Parathyroid adenoma (tissue), 2 donors: ENCODE measurements at regions not wholly inside any gene's neighbourhood (a gene's known extent, or its start where the extent isn't known, plus 50 kb on each side); places are given as distances from the start of the nearest gene placed in this dataset.

ENCODE experiments used
- H2AFZ ChIP-seq: fragments of 300-600 bp; sonication (generic); one replicate; pipeline ENCODE4 v1.7.0; 2017; ENCODE audit warnings: antibody characterized with exemption, mild to moderate bottlenecking
- H3K27ac ChIP-seq: fragments of 300-600 bp; sonication (generic); one replicate; pipeline ENCODE4 v1.7.0; 2017
- H3K27me3 ChIP-seq: fragments of 300-600 bp; sonication (generic); one replicate; pipeline ENCODE4 v1.7.0; 2017; ENCODE audit warnings: low read length; ENCODE audit not compliant: control insufficient read depth, insufficient read depth
- H3K36me3 ChIP-seq: fragments of 300-600 bp; sonication (generic); one replicate; pipeline ENCODE4 v1.7.0; 2017; ENCODE audit warnings: low read length; ENCODE audit not compliant: control insufficient read depth, insufficient read depth
- H3K4me1 ChIP-seq: fragments of 300-600 bp; sonication (generic); one replicate; pipeline ENCODE4 v1.7.0; 2017; ENCODE audit warnings: control low read depth
- H3K4me2 ChIP-seq: fragments of 300-600 bp; sonication (generic); one replicate; pipeline ENCODE4 v1.7.0; 2017; ENCODE audit warnings: low read length
- H3K4me3 ChIP-seq: fragments of 300-600 bp; sonication (generic); one replicate; pipeline ENCODE4 v1.7.0; 2017; ENCODE audit warnings: low read depth, low read length
- H3K79me2 ChIP-seq: fragments of 300-600 bp; sonication (generic); one replicate; pipeline ENCODE4 v1.7.0; 2017; ENCODE audit warnings: control low read depth
- H3K9ac ChIP-seq: fragments of 300-600 bp; sonication (generic); one replicate; pipeline ENCODE4 v1.7.0; 2017; ENCODE audit warnings: mild to moderate bottlenecking
- H3K9me3 ChIP-seq: fragments of 300-600 bp; sonication (generic); one replicate; pipeline ENCODE4 v1.7.0; 2017; ENCODE audit warnings: low read length; ENCODE audit not compliant: control insufficient read depth
- TF ChIP-seq, protein P1 (sequence below): fragments of 300-600 bp; sonication (generic); IDR thresholded peaks from one replicate; pipeline ENCODE4 v1.7.0; 2017; ENCODE audit warnings: antibody characterized with exemption, mild to moderate bottlenecking
- donor health status: primary hyperparathyroidism.

GRCh38 chr17:53176629-53177028 is 646.1 kb upstream of the KIF2B start:
- H3K27me3 ChIP-seq = no peaks in the 10 kb centered on the region
- no peaks in the 10 kb centered on the region for H3K79me2 ChIP-seq
- no peaks in the 10 kb centered on the region for H3K4me1 ChIP-seq
- no peak overlapping the region for H3K9ac ChIP-seq
- H3K9me3 ChIP-seq = no peaks in the 10 kb centered on the region
- H3K36me3 ChIP-seq = no peaks in the 10 kb centered on the region
- no peak overlapping the region for H3K4me3 ChIP-seq
- no peak overlapping the region for H3K27ac ChIP-seq
- no peak overlapping the region for H3K4me2 ChIP-seq
- TF ChIP-seq, protein P1, sequence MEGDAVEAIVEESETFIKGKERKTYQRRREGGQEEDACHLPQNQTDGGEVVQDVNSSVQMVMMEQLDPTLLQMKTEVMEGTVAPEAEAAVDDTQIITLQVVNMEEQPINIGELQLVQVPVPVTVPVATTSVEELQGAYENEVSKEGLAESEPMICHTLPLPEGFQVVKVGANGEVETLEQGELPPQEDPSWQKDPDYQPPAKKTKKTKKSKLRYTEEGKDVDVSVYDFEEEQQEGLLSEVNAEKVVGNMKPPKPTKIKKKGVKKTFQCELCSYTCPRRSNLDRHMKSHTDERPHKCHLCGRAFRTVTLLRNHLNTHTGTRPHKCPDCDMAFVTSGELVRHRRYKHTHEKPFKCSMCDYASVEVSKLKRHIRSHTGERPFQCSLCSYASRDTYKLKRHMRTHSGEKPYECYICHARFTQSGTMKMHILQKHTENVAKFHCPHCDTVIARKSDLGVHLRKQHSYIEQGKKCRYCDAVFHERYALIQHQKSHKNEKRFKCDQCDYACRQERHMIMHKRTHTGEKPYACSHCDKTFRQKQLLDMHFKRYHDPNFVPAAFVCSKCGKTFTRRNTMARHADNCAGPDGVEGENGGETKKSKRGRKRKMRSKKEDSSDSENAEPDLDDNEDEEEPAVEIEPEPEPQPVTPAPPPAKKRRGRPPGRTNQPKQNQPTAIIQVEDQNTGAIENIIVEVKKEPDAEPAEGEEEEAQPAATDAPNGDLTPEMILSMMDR = no peak
- no peak overlapping the region for H2AFZ ChIP-seq

DNA sequence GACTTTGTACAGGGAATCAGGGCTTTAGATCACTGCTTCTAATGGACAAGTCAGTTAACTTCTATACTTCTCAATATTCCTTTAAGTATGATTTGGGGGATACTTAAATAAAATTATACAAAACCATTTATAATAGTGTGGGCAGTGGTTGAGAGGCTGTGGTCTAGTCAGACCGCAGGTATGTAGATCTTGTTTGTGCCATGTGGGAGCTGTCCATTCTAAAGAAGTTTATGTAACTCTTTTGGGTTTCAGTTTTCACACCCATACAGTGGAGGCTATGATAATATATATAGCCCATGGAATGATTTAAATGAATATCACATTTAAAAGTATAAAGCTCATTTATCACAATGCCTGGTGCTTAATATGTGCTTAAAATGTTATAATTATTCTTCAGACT is 654.3 kb upstream of the KIF2B start:
- TF ChIP-seq, protein P1 = no peak
- H3K9ac ChIP-seq = no peak overlapping the region
- H2AFZ ChIP-seq = no peak overlapping the region
- H3K36me3 ChIP-seq = no peaks in the 10 kb centered on the region
- H3K27ac ChIP-seq = no peak overlapping the region
- no peak overlapping the region for H3K4me3 ChIP-seq
- no peak overlapping the region for H3K4me2 ChIP-seq
- no peaks in the 10 kb centered on the region for H3K79me2 ChIP-seq
- no peaks in the 10 kb centered on the region for H3K27me3 ChIP-seq
- H3K9me3 ChIP-seq = no peaks in the 10 kb centered on the region
- H3K4me1 ChIP-seq = no peaks in the 10 kb centered on the region

DNA sequence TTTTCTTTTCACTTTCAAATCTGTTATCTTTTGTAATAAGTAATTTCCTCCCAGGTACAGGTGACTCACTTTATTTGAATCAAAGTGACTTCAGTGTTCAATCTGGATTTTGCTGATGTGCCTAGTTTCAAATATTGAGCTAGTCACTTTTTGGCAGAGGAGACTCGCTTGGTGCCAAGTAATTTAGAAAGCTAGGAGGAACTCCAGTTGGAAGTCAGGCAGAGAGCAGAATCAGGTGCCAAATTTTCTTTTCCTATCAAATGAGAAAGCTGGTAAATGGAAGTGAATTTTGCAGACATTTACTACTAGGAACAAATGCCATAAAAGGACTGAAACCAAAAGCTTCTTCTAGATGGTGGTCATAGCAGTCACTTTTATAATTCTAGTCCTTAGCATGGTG is 656.0 kb upstream of the KIF2B start:
- TF ChIP-seq, protein P1 = no peak
- H3K27me3 ChIP-seq = no peaks in the 10 kb centered on the region
- no peak overlapping the region for H3K4me3 ChIP-seq
- H3K4me1 ChIP-seq = no peaks in the 10 kb centered on the region
- H3K9ac ChIP-seq = no peak overlapping the region
- no peaks in the 10 kb centered on the region for H3K9me3 ChIP-seq
- H3K27ac ChIP-seq = no peak overlapping the region
- no peaks in the 10 kb centered on the region for H3K36me3 ChIP-seq
- H3K79me2 ChIP-seq = no peaks in the 10 kb centered on the region
- no peak overlapping the region for H2AFZ ChIP-seq
- no peak overlapping the region for H3K4me2 ChIP-seq

- TF ChIP-seq, protein P1 = no peak
- Histone ChIP-seq H2AFZ (no peak overlapping the region), H3K9ac (no peak overlapping the region), H3K4me3 (no peak overlapping the region), H3K36me3 (no peaks in the 10 kb centered on the region), H3K27me3 (no peaks in the 10 kb centered on the region), H3K4me1 (no peaks in the 10 kb centered on the region), H3K79me2 (no peaks in the 10 kb centered on the region), H3K9me3 (no peaks in the 10 kb centered on the region), H3K27ac (no peak overlapping the region), H3K4me2 (no peak overlapping the region)
Observed at GRCh38 chr17:53150101-53150698, 672.5 kb upstream of the KIF2B start.

DNA sequence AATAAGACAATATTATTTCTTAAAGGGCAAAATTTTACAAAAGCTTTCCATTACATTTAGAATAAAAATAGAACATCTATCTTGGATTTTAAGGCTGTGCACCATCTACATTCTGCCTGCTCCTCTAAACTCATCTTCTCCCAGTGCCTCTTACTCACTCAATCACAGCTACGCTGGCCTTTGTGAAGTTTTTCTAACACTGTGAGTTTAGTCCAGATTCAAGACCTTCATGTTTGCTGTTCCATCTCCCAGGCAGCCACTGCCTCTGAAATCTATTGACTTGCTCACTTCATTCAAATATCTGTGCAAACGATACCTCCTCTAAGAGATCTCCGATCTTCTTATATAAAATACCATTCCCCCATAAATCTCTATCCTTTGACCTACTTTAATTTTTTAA is 673.4 kb upstream of the KIF2B start:
- TF ChIP-seq, protein P1 = no peak
- H3K27ac ChIP-seq = no peak overlapping the region
- no peaks in the 10 kb centered on the region for H3K4me1 ChIP-seq
- H2AFZ ChIP-seq = no peak overlapping the region
- no peak overlapping the region for H3K4me2 ChIP-seq
- no peaks in the 10 kb centered on the region for H3K79me2 ChIP-seq
- no peaks in the 10 kb centered on the region for H3K36me3 ChIP-seq
- no peaks in the 10 kb centered on the region for H3K9me3 ChIP-seq
- H3K4me3 ChIP-seq = no peak overlapping the region
- no peaks in the 10 kb centered on the region for H3K27me3 ChIP-seq
- no peak overlapping the region for H3K9ac ChIP-seq
